ENCODE measurements at regions not wholly inside any gene's neighbourhood (a gene's known extent, or its start where the extent isn't known, plus 50 kb on each side); places are given as distances from the start of the nearest gene placed in this dataset.

GRCh38 chr3:159559771-159560170 is 428.9 kb upstream of the IL12A start:
- Histone ChIP-seq H3K4me3 (ENCODE audit: low read depth, low read length) (no peak overlapping the region), H3K36me3 (ENCODE audit: control insufficient read depth, insufficient read depth, low read length) (no peaks in the 10 kb centered on the region), H3K27me3 (ENCODE audit: control insufficient read depth, insufficient read depth, low read length) (no peaks in the 10 kb centered on the region)
- no peak for DNase-seq (ENCODE audit: low read depth)
- TF ChIP-seq, protein P1, sequence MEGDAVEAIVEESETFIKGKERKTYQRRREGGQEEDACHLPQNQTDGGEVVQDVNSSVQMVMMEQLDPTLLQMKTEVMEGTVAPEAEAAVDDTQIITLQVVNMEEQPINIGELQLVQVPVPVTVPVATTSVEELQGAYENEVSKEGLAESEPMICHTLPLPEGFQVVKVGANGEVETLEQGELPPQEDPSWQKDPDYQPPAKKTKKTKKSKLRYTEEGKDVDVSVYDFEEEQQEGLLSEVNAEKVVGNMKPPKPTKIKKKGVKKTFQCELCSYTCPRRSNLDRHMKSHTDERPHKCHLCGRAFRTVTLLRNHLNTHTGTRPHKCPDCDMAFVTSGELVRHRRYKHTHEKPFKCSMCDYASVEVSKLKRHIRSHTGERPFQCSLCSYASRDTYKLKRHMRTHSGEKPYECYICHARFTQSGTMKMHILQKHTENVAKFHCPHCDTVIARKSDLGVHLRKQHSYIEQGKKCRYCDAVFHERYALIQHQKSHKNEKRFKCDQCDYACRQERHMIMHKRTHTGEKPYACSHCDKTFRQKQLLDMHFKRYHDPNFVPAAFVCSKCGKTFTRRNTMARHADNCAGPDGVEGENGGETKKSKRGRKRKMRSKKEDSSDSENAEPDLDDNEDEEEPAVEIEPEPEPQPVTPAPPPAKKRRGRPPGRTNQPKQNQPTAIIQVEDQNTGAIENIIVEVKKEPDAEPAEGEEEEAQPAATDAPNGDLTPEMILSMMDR (IDR thresholded peaks at IDR 0.05; ENCODE audit: insufficient read depth, low read length, poor library complexity, severe bottlenecking): no peak

DNA sequence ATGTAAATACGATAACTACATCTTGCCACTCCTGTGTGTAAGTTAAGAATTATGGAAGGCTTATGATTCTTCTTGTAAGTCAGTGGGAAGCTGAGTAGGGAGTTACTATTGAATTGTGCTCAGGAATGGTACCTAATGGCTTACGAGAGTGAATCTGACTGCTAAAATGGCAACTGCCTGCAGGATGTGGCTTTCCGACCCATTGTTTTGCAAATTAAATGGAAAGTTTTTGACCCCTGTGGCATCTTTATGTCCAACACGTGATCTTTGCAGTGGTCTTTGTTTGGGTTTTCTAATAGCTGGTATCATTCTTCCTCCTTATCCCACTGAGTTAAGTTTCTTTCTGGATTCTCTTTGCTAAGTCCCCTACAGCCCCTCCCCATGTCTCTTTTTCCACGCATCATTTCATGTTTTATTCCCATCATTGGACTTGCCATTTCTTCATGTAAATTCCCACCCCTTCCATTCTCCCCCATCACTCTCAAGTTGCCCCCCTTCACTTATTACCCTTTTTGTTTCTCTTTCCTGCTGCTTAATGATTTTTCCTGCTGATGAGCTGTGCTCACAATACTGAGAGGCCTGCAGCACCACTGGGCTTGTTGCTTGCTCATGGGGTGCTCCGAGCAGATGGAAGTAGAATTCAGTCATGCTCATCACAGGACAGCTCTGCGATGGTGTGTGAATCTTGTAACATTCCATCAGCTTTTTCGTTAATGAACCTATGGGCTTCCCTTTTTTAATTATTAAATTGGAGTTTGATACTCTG is 428.2 kb upstream of the IL12A start:
- no peak overlapping the region for H3K4me3 ChIP-seq (ENCODE audit: low read depth, low read length)
- TF ChIP-seq, protein P1 (IDR thresholded peaks at IDR 0.05; ENCODE audit: insufficient read depth, low read length, poor library complexity, severe bottlenecking): no peak
- H3K36me3 ChIP-seq (ENCODE audit: control insufficient read depth, insufficient read depth, low read length): no peaks in the 10 kb centered on the region
- no peaks in the 10 kb centered on the region for H3K27me3 ChIP-seq (ENCODE audit: control insufficient read depth, insufficient read depth, low read length)
- no peak for DNase-seq (ENCODE audit: low read depth)

- Histone ChIP-seq H3K36me3 (ENCODE audit: control insufficient read depth, insufficient read depth, low read length) (no peaks in the 10 kb centered on the region), H3K4me3 (ENCODE audit: low read depth, low read length) (no peak overlapping the region)
- TF ChIP-seq, protein P1 (IDR thresholded peaks at IDR 0.05; ENCODE audit: insufficient read depth, low read length, poor library complexity, severe bottlenecking): no peak
Observed at GRCh38 chr3:159565313-159565712, 423.3 kb upstream of the IL12A start.

GRCh38 chr3:159583662-159584061 is 405.0 kb upstream of the IL12A start:
- no peaks in the 10 kb centered on the region for H3K36me3 ChIP-seq (ENCODE audit: control insufficient read depth, insufficient read depth, low read length)
- no peak for DNase-seq (ENCODE audit: low read depth)
- TF ChIP-seq, protein P1 (IDR thresholded peaks at IDR 0.05; ENCODE audit: insufficient read depth, low read length, poor library complexity, severe bottlenecking): no peak
- H3K27me3 ChIP-seq (ENCODE audit: control insufficient read depth, insufficient read depth, low read length): no peaks in the 10 kb centered on the region
- no peak overlapping the region for H3K4me3 ChIP-seq (ENCODE audit: low read depth, low read length)

More at GRCh38 chr3:159565313-159565712, 423.3 kb upstream of the IL12A start:
- no peaks in the 10 kb centered on the region for H3K27me3 ChIP-seq (ENCODE audit: control insufficient read depth, insufficient read depth, low read length)
- no peak for DNase-seq (ENCODE audit: low read depth)

- H3K36me3 ChIP-seq (ENCODE audit: control insufficient read depth, insufficient read depth, low read length): no peaks in the 10 kb centered on the region
- H3K27me3 ChIP-seq (ENCODE audit: control insufficient read depth, insufficient read depth, low read length): no peaks in the 10 kb centered on the region
- H3K4me3 ChIP-seq (ENCODE audit: low read depth, low read length): no peak overlapping the region
- TF ChIP-seq, protein P1 (IDR thresholded peaks at IDR 0.05; ENCODE audit: insufficient read depth, low read length, poor library complexity, severe bottlenecking): no peak
- DNase-seq (ENCODE audit: low read depth): no peak
Observed at GRCh38 chr3:159584421-159584820, 404.2 kb upstream of the IL12A start.
